C4-2B (cell line): ENCODE measurements at regions not wholly inside any gene's neighbourhood (a gene's known extent, or its start where the extent isn't known, plus 50 kb on each side); places are given as distances from the start of the nearest gene placed in this dataset.

ENCODE experiments used
- ZFX ChIP-seq: fragments of 450-650 bp; IDR thresholded peaks from 2 replicates; pipeline ENCODE4 v1.6.1; 2017
- TF ChIP-seq, protein P1 (sequence below): fragments of 450-650 bp; conservative IDR thresholded peaks from 2 replicates; pipeline ENCODE4 v1.5.1; 2017; ENCODE audit warnings: mild to moderate bottlenecking

DNA sequence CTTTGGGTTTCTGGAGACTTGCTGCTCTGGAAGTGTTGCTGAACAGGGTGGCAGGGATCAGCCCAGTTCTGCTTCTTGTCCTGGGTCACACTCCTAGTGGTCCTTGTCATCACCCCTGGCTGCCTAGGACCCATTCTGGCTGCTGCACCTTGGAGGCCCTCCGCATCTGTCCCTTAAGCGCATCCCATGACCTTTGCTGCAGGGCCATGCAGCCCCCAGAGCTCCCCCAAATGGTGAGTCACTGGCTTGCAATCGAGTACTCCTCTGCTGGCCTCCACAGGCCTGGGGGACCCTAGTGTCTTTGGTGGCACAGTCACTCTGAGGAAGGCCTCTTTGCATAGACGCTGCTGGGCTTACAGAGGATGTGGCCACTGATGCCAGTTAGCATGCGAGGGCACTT is 188.5 kb downstream of the ASB1 start:
- TF ChIP-seq, protein P1, sequence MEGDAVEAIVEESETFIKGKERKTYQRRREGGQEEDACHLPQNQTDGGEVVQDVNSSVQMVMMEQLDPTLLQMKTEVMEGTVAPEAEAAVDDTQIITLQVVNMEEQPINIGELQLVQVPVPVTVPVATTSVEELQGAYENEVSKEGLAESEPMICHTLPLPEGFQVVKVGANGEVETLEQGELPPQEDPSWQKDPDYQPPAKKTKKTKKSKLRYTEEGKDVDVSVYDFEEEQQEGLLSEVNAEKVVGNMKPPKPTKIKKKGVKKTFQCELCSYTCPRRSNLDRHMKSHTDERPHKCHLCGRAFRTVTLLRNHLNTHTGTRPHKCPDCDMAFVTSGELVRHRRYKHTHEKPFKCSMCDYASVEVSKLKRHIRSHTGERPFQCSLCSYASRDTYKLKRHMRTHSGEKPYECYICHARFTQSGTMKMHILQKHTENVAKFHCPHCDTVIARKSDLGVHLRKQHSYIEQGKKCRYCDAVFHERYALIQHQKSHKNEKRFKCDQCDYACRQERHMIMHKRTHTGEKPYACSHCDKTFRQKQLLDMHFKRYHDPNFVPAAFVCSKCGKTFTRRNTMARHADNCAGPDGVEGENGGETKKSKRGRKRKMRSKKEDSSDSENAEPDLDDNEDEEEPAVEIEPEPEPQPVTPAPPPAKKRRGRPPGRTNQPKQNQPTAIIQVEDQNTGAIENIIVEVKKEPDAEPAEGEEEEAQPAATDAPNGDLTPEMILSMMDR, result no peak
- TF ChIP-seq ZFX, result no peak
